Glutamatergic neuron (in vitro differentiated cells): ENCODE measurements at regions not wholly inside any gene's neighbourhood (a gene's known extent, or its start where the extent isn't known, plus 50 kb on each side); places are given as distances from the start of the nearest gene placed in this dataset.

Experiments used
- DNase-seq: peaks from one replicate; pipeline ENCODE4 v3.0.0; 2022
- H3K27ac Mint-ChIP-seq: one replicate; pipeline ENCODE4 v1.8.0; 2020; ENCODE audit warnings: mild to moderate bottlenecking, mixed read lengths, inconsistent platforms; ENCODE audit not compliant: unreplicated experiment
- H3K27me3 Mint-ChIP-seq: one replicate; pipeline ENCODE4 v1.8.0; 2020; ENCODE audit warnings: mild to moderate bottlenecking, moderate library complexity, mixed read lengths, inconsistent platforms; ENCODE audit not compliant: unreplicated experiment
- H3K36me3 Mint-ChIP-seq: one replicate; pipeline ENCODE4 v1.8.0; 2020; ENCODE audit warnings: mild to moderate bottlenecking, mixed read lengths, inconsistent platforms; ENCODE audit not compliant: unreplicated experiment
- H3K4me1 Mint-ChIP-seq: one replicate; pipeline ENCODE4 v1.8.0; 2020; ENCODE audit warnings: mild to moderate bottlenecking, low read depth, mixed read lengths, inconsistent platforms; ENCODE audit not compliant: unreplicated experiment
- H3K4me3 Mint-ChIP-seq: one replicate; pipeline ENCODE4 v1.8.0; 2020; ENCODE audit warnings: mild to moderate bottlenecking, mixed read lengths, inconsistent platforms; ENCODE audit not compliant: unreplicated experiment
- H3K9me3 Mint-ChIP-seq: one replicate; pipeline ENCODE4 v1.8.0; 2020; ENCODE audit warnings: mild to moderate bottlenecking, moderate library complexity, mixed read lengths, inconsistent platforms; ENCODE audit not compliant: unreplicated experiment
- CTCF ChIP-seq: fragments of 200-600 bp; sonication (generic); IDR thresholded peaks from one replicate; pipeline ENCODE4 v1.5.0; 2021; ENCODE audit not compliant: partially characterized antibody, unreplicated experiment

DNA sequence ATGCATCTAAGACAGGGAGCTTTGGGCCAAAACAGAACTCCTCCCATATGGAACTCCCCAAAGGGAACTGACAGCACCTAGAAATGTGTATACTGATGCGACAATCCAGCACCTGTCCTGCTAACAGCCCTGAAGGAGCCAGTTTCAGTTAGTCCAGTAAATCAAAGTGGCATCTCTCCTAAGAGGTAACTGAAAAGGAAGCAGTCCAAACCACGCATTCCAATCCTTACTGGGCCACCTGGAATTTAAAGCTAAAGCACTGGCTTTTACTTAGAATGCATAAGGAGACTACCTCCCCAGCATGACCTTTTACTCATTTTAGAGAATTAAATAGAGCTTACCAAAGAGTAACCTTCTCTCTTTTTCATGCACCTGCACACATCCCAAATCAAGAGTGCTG, 586.8 kb upstream of the PITX2 start:
- no peaks in the 10 kb centered on the region for H3K27me3 Mint-ChIP-seq
- no peaks in the 10 kb centered on the region for H3K9me3 Mint-ChIP-seq
- peaks cover 19% of the 10 kb centered on the region for H3K4me1 Mint-ChIP-seq
- DNase-seq, result no peak
- no peak for TF ChIP-seq CTCF
- H3K4me3 Mint-ChIP-seq, result no peak overlapping the region
- peaks cover 5% of the 10 kb centered on the region for H3K36me3 Mint-ChIP-seq
- H3K27ac Mint-ChIP-seq, result no peak overlapping the region

DNA sequence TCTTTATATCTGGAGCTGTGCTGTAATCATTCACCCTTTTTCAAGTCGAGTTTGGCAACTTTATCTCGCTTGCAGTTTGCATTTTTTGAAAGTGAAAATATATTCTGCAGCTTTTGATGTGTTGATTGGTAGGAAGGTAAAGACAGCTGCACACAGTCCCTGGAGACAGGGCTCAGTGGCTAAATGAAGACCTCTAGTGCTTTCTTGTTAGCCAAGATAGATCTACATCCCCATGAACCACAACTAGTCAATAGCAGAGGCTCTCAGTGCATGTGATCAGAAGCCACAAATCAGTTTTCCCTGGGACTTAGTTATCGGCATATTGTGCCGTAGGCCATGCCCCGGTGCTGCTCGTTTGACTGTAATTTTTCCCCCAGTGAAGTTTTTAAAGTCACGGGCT, 587.7 kb upstream of the PITX2 start:
- Mint-ChIP-seq H3K4me3 (no peak overlapping the region), H3K36me3 (peaks cover 5% of the 10 kb centered on the region), H3K27me3 (peaks cover 2% of the 10 kb centered on the region), H3K27ac (no peak overlapping the region), H3K9me3 (peaks cover 2% of the 10 kb centered on the region), H3K4me1 (peaks cover 15% of the 10 kb centered on the region)
- TF ChIP-seq CTCF, result no peak
- DNase-seq, result no peak

DNA sequence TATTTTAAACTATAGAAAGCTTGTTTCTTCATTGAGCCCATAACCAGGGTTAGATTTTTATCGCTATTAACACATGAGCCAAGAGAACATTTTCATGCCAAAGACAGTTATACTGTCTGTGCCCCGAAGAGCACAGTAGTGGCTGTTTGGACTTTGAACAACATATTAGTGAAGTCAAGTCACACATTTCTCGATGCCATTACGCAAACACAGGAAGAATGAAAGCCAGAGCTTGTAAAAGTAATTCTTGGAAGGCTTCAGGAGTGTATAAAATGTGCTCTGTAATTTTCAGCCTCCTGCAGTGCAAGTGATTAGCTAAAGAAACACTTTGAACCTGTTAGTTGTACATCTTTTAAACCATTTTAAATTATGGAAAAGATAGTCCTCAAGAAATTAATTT, 590.7 kb upstream of the PITX2 start:
- Mint-ChIP-seq H3K27me3 (peaks cover 2% of the 10 kb centered on the region), H3K4me1 (peaks cover 13% of the 10 kb centered on the region)

GRCh38 chr4:111214371-111214770, 591.5 kb upstream of the PITX2 start:
- peaks cover 2% of the 10 kb centered on the region for H3K9me3 Mint-ChIP-seq
- H3K4me3 Mint-ChIP-seq, result no peak overlapping the region
- H3K27me3 Mint-ChIP-seq, result peaks cover 2% of the 10 kb centered on the region
- H3K4me1 Mint-ChIP-seq, result peaks cover 13% of the 10 kb centered on the region
- H3K36me3 Mint-ChIP-seq, result peaks cover 5% of the 10 kb centered on the region
- no peak for DNase-seq
- no peak for TF ChIP-seq CTCF
- H3K27ac Mint-ChIP-seq, result no peak overlapping the region

More for the DNA sequence above, 590.7 kb upstream of the PITX2 start:
- no peak for DNase-seq
- Mint-ChIP-seq H3K27ac (no peak overlapping the region), H3K36me3 (peaks cover 5% of the 10 kb centered on the region), H3K4me3 (no peak overlapping the region), H3K9me3 (peaks cover 2% of the 10 kb centered on the region)
- TF ChIP-seq CTCF, result no peak

DNA sequence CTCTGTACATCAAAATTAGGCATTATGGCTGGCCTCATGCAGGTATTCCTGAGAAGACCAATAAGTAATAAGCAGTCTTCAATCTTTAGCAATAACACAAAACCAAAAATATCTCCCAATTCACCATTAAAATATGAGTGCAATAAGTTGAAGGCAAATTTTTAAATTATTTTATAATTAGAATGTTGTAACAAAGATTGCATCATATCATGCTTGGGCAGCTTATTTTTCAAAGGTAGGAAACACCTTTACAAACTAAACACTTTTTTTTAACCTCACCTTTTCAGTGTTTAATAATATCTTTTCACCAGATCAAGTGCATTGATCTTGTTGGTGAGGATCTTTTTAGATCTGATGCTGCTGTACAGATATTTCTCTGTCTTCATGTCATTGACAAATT, 592.9 kb upstream of the PITX2 start:
- Mint-ChIP-seq H3K9me3 (peaks cover 2% of the 10 kb centered on the region), H3K36me3 (peaks cover 5% of the 10 kb centered on the region), H3K27me3 (peaks cover 2% of the 10 kb centered on the region), H3K4me3 (no peak overlapping the region), H3K4me1 (peaks cover 6% of the 10 kb centered on the region), H3K27ac (no peak overlapping the region)
- DNase-seq, result no peak
- no peak for TF ChIP-seq CTCF
